ENCODE measurements at regions not wholly inside any gene's neighbourhood (a gene's known extent, or its start where the extent isn't known, plus 50 kb on each side); places are given as distances from the start of the nearest gene placed in this dataset.

DNA sequence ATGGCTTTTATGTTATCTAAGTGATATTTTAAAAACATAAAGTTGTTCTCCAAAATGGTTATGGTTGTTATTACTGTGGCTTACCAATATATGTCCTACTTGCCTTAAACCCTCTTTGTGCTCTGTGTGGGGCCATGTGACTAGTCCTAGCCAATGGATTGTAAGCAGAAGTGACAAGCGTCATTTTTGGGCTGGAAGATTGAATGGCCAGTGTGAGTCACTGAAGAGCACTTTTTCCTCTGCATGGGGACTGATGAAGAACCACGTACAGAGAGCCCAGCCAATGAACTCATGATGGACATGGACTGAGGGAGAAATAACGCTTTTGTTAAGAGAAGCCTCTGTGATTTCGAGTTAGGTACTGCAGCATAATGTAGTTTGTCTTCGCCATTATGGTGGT is 332.7 kb downstream of the EDEM1 start (continued):
- TF ChIP-seq, protein P1, sequence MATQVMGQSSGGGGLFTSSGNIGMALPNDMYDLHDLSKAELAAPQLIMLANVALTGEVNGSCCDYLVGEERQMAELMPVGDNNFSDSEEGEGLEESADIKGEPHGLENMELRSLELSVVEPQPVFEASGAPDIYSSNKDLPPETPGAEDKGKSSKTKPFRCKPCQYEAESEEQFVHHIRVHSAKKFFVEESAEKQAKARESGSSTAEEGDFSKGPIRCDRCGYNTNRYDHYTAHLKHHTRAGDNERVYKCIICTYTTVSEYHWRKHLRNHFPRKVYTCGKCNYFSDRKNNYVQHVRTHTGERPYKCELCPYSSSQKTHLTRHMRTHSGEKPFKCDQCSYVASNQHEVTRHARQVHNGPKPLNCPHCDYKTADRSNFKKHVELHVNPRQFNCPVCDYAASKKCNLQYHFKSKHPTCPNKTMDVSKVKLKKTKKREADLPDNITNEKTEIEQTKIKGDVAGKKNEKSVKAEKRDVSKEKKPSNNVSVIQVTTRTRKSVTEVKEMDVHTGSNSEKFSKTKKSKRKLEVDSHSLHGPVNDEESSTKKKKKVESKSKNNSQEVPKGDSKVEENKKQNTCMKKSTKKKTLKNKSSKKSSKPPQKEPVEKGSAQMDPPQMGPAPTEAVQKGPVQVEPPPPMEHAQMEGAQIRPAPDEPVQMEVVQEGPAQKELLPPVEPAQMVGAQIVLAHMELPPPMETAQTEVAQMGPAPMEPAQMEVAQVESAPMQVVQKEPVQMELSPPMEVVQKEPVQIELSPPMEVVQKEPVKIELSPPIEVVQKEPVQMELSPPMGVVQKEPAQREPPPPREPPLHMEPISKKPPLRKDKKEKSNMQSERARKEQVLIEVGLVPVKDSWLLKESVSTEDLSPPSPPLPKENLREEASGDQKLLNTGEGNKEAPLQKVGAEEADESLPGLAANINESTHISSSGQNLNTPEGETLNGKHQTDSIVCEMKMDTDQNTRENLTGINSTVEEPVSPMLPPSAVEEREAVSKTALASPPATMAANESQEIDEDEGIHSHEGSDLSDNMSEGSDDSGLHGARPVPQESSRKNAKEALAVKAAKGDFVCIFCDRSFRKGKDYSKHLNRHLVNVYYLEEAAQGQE (IDR thresholded peaks at IDR 0.05; ENCODE audit: borderline replicate concordance) = peak; percentile 70
- TF ChIP-seq, protein P1 (CRISPR knock-in tag; IDR thresholded peaks at IDR 0.05; ENCODE audit: low read depth) = no peak
- TF ChIP-seq, protein P2, sequence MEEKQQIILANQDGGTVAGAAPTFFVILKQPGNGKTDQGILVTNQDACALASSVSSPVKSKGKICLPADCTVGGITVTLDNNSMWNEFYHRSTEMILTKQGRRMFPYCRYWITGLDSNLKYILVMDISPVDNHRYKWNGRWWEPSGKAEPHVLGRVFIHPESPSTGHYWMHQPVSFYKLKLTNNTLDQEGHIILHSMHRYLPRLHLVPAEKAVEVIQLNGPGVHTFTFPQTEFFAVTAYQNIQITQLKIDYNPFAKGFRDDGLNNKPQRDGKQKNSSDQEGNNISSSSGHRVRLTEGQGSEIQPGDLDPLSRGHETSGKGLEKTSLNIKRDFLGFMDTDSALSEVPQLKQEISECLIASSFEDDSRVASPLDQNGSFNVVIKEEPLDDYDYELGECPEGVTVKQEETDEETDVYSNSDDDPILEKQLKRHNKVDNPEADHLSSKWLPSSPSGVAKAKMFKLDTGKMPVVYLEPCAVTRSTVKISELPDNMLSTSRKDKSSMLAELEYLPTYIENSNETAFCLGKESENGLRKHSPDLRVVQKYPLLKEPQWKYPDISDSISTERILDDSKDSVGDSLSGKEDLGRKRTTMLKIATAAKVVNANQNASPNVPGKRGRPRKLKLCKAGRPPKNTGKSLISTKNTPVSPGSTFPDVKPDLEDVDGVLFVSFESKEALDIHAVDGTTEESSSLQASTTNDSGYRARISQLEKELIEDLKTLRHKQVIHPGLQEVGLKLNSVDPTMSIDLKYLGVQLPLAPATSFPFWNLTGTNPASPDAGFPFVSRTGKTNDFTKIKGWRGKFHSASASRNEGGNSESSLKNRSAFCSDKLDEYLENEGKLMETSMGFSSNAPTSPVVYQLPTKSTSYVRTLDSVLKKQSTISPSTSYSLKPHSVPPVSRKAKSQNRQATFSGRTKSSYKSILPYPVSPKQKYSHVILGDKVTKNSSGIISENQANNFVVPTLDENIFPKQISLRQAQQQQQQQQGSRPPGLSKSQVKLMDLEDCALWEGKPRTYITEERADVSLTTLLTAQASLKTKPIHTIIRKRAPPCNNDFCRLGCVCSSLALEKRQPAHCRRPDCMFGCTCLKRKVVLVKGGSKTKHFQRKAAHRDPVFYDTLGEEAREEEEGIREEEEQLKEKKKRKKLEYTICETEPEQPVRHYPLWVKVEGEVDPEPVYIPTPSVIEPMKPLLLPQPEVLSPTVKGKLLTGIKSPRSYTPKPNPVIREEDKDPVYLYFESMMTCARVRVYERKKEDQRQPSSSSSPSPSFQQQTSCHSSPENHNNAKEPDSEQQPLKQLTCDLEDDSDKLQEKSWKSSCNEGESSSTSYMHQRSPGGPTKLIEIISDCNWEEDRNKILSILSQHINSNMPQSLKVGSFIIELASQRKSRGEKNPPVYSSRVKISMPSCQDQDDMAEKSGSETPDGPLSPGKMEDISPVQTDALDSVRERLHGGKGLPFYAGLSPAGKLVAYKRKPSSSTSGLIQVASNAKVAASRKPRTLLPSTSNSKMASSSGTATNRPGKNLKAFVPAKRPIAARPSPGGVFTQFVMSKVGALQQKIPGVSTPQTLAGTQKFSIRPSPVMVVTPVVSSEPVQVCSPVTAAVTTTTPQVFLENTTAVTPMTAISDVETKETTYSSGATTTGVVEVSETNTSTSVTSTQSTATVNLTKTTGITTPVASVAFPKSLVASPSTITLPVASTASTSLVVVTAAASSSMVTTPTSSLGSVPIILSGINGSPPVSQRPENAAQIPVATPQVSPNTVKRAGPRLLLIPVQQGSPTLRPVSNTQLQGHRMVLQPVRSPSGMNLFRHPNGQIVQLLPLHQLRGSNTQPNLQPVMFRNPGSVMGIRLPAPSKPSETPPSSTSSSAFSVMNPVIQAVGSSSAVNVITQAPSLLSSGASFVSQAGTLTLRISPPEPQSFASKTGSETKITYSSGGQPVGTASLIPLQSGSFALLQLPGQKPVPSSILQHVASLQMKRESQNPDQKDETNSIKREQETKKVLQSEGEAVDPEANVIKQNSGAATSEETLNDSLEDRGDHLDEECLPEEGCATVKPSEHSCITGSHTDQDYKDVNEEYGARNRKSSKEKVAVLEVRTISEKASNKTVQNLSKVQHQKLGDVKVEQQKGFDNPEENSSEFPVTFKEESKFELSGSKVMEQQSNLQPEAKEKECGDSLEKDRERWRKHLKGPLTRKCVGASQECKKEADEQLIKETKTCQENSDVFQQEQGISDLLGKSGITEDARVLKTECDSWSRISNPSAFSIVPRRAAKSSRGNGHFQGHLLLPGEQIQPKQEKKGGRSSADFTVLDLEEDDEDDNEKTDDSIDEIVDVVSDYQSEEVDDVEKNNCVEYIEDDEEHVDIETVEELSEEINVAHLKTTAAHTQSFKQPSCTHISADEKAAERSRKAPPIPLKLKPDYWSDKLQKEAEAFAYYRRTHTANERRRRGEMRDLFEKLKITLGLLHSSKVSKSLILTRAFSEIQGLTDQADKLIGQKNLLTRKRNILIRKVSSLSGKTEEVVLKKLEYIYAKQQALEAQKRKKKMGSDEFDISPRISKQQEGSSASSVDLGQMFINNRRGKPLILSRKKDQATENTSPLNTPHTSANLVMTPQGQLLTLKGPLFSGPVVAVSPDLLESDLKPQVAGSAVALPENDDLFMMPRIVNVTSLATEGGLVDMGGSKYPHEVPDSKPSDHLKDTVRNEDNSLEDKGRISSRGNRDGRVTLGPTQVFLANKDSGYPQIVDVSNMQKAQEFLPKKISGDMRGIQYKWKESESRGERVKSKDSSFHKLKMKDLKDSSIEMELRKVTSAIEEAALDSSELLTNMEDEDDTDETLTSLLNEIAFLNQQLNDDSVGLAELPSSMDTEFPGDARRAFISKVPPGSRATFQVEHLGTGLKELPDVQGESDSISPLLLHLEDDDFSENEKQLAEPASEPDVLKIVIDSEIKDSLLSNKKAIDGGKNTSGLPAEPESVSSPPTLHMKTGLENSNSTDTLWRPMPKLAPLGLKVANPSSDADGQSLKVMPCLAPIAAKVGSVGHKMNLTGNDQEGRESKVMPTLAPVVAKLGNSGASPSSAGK (IDR thresholded peaks at IDR 0.05) = 0 out of 2 replicates have a peak, but pooled peaks have one; percentile 24
- peak; percentile 64 for TF ChIP-seq MEIS2 (IDR thresholded peaks at IDR 0.05; ENCODE audit: partially characterized antibody)
- peak; percentile 76 for TF ChIP-seq CREM (IDR thresholded peaks at IDR 0.05; ENCODE audit: low read depth)
- TF ChIP-seq MTA2 (IDR thresholded peaks at IDR 0.05; ENCODE audit: low read depth) = no peak
- no peak for TF ChIP-seq SREBF2 (CRISPR knock-in tag; IDR thresholded peaks at IDR 0.05)
- TF ChIP-seq MAFK (IDR thresholded peaks at IDR 0.05; ENCODE audit: low read length) = no peak
- peak; percentile 59; the same call in 1 of the 2 replicates for TF ChIP-seq CTBP1 (IDR thresholded peaks at IDR 0.05; ENCODE audit: borderline replicate concordance)
- peak; percentile 69 for TF ChIP-seq ATF7 (IDR thresholded peaks at IDR 0.05)
- TF ChIP-seq ZNF175 (CRISPR knock-in tag; IDR thresholded peaks at IDR 0.05; ENCODE audit: low read depth) = no peak
